GM19395 (cell line): ENCODE measurements at regions not wholly inside any gene's neighbourhood (a gene's known extent, or its start where the extent isn't known, plus 50 kb on each side); places are given as distances from the start of the nearest gene placed in this dataset.

Experiments
- ATAC-seq: cut with Tn5 transposase; IDR thresholded peaks from one replicate; pipeline ENCODE4 v1.9.1; 2021; ENCODE audit warnings: mild to moderate bottlenecking, moderate library complexity; ENCODE audit not compliant: unreplicated experiment

GRCh38 chr2:64336171-64336570, 117.8 kb upstream of the LGALSL start:
- no peak for ATAC-seq

GRCh38 chr2:64337314-64337713, 116.6 kb upstream of the LGALSL start:
- no peak for ATAC-seq

GRCh38 chr2:64338108-64338507, 115.9 kb upstream of the LGALSL start:
- no peak for ATAC-seq

GRCh38 chr2:64338910-64339500, 115.0 kb upstream of the LGALSL start:
- no peak for ATAC-seq

GRCh38 chr2:64341461-64341860, 112.5 kb upstream of the LGALSL start:
- no peak for ATAC-seq

- ATAC-seq: no peak
These were observed 111.5 kb upstream of the LGALSL start for GRCh38 chr2:64342195-64343099.

- no peak for ATAC-seq
These were observed 108.9 kb upstream of the LGALSL start for GRCh38 chr2:64344999-64345576.

- no peak for ATAC-seq
These were observed 108.0 kb upstream of the LGALSL start for GRCh38 chr2:64345998-64346397.

- no peak for ATAC-seq
These were observed 105.4 kb upstream of the LGALSL start for GRCh38 chr2:64348386-64349130.

GRCh38 chr2:64349131-64349530, 104.8 kb upstream of the LGALSL start:
- ATAC-seq: no peak

GRCh38 chr2:64350996-64351395, 103.0 kb upstream of the LGALSL start:
- no peak for ATAC-seq

GRCh38 chr2:64352292-64352691, 101.7 kb upstream of the LGALSL start:
- ATAC-seq: no peak

GRCh38 chr2:64354857-64355680, 98.9 kb upstream of the LGALSL start:
- no peak for ATAC-seq

- no peak for ATAC-seq
These were observed 97.1 kb upstream of the LGALSL start for GRCh38 chr2:64356906-64357305.

- ATAC-seq: peak; percentile 24
These were observed 94.6 kb upstream of the LGALSL start for GRCh38 chr2:64359171-64359891.

GRCh38 chr2:64359892-64360657, 93.9 kb upstream of the LGALSL start:
- peak; percentile 83 for ATAC-seq

GRCh38 chr2:64361151-64361938, 92.6 kb upstream of the LGALSL start:
- ATAC-seq: no peak

GRCh38 chr2:64362562-64363026, 91.4 kb upstream of the LGALSL start:
- ATAC-seq: no peak
